T-helper 1 cell (primary cell): ENCODE measurements at regions not wholly inside any gene's neighbourhood (a gene's known extent, or its start where the extent isn't known, plus 50 kb on each side); places are given as distances from the start of the nearest gene placed in this dataset.

ENCODE experiments used
- DNase-seq, 5 donors: peaks; one replicate each; pipeline ENCODE4 v3.0.0-alpha.2; 2012 to 2020

DNA sequence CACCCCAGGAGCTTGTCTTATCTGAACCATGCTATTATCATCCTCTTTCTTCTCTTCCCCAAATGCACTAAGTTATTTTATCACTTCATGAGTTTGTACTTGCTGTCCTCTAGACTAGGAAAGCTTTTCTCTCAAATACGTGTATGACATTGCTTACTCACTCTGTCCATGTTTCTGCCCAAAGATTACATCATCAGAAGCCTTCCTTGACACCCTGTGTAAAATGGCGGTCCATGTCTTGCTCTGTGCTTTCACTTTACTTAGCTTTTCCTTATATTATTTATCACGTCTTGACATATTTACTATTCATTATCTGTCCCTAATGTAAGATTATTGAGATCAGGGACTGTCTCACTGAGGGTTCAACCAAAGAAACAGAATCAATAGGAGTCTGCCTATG is 196.1 kb upstream of the ZEB2 start:
- DNase-seq, result no peak

DNA sequence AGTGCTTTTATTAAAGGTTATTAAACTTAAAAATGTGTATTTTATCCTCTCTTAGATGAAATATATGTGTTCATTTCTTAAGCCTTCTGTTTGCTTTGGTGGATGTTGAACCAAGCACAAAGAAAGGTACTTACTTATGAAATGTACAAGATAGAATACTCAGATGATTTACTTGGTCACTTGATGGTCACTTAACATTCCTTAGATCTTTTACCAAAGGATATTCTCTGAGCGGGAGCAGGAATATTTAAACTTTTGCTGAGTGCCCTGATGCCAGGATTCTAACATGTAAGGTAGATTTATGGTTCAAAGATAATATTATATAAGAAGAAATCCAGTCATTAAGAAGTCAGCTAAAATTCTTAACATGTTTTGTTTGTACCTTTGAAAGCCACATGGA is 193.5 kb upstream of the ZEB2 start:
- no peak for DNase-seq

DNA sequence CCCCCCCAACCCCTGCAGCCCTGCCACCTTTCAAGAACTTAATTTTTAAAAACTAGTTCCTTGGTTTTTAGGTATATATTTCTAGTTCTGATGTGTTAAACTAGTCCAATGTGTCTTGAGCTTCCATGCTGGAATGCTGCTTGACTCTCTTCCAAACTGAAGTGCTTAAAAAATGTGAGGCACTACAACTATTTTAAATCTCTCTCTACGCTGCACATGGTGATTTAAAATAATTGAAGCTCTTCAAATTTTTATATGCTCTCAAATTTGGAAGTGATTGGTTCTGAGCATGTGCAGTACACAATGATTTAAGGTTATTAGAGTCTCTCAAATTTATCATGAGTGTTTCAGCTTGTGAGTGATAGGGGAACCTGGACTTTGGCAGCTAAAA is 192.6 kb upstream of the ZEB2 start:
- DNase-seq, result no peak

DNA sequence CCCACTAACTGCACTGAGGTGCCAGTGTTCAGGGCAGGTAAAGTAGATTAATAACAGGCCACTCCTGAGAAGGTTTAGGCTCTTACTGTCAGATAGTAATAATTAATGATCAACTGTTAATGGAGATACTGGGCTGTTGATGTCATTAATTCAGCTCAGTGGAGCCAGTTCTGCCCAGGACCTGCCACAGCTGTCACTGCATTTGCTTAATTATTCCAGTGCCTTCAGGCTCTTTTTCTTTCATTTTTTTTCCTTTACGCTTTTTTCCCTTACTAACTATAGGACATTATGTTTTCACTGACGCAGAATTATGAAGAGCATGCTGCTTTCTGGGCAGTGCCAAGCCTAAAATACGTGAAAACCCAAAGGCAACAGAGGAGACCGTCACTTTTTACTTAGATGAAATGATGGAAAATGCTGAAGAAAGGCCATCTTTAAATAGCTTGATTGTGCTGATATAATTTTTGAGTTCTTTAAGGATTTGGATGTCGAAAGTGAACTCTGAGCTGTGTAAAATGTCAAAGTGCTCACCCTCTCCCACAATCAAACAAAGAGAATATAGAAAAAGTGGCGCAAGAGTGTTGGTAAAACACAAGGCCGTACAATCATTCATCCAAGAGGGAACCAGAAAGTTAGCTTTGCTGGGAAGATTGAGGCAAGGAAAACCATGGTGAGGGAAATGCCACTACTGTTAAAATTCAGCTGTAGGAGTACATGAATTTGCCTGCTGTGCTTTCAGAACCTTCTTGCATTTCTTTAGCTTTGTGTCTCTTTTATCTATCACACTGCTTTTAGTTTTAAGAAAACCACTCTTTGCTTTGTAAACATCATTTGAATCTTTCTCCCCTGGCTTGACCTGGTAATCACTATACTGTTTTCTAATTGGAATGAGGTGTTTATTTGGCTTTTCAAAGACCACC is 192.0 kb upstream of the ZEB2 start:
- DNase-seq, result no peak

DNA sequence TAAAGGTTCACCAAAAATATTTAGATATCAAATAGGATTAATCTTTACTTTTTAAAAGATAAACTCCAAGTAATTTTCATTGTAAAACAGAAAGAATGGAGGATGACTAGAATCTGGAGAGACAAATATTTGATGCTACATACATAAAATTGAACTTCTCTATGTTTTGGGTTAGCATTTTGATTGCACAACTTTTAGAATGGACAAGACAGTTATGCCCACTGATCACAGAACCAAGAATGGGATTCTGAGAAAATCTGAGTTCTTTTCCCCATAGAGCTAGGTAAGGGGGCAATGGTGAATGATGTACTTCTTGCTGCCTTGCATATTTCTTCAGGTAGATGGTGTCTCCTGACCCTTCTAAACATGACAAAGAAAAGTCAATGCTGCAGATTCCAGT is 191.2 kb upstream of the ZEB2 start:
- DNase-seq, result no peak

DNA sequence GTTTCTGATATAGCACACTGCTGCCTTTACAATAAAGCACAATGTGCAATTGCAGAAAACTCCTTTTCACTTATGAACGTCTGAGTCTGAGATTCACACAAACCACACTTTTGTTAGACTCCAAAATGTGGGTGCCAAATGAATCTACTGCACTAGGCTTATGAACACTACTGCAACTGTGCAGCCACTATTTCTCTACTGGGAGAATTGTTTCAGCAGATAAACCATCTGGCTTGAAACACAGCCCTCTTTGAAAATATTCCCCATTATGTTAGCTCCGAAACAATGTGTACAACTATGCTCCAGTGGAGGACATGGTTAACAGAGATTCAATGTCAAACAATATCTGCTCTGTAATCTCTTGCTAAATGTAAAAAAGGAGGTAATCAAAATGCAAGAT is 188.7 kb upstream of the ZEB2 start:
- DNase-seq, result no peak

DNA sequence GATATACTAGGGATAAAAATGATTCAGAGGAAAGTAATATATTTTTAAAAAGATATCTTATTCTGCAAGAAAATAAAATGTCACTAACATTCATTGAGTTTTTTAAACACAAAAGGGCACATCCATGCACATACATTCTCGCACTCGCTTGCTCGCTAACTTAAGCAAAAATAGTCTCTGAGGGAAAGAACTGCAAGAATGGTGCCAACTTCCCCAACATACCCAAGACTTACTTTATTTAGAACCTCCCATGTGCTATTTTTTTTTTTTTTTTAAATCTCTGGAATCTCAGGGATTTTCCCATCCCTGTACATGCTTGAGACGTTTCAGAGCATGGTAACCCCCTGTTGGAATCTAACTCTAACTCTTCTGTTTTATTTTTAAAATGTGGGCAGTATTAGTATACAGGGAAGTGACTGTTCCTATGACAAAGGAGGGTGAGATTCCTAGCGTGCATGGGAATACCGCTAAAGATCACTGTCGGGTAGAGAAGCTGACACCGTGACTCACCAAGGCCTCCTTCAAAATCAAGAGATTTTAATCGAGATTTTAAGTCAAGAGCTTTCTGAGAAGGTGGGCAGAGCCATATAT is 187.9 kb upstream of the ZEB2 start:
- DNase-seq, result no peak

DNA sequence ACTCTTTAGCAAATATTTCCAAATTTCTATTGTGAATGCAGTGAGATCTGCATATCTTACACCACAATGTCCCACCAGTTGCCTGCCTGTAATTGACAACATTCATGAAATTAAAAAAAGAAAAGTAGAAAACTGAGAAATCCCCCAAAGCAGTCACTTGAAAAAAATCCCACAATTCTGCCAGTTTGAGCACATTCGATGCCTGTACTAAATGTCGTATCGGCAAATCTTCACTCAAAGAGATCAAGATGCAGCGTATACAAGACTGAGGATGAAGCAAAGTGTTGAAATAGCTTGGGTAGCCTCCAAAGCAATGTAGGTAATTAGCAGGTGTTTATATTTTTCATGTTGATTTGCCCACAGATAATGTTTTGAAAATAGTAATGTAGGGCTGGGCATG is 186.7 kb upstream of the ZEB2 start:
- DNase-seq, result no peak

DNA sequence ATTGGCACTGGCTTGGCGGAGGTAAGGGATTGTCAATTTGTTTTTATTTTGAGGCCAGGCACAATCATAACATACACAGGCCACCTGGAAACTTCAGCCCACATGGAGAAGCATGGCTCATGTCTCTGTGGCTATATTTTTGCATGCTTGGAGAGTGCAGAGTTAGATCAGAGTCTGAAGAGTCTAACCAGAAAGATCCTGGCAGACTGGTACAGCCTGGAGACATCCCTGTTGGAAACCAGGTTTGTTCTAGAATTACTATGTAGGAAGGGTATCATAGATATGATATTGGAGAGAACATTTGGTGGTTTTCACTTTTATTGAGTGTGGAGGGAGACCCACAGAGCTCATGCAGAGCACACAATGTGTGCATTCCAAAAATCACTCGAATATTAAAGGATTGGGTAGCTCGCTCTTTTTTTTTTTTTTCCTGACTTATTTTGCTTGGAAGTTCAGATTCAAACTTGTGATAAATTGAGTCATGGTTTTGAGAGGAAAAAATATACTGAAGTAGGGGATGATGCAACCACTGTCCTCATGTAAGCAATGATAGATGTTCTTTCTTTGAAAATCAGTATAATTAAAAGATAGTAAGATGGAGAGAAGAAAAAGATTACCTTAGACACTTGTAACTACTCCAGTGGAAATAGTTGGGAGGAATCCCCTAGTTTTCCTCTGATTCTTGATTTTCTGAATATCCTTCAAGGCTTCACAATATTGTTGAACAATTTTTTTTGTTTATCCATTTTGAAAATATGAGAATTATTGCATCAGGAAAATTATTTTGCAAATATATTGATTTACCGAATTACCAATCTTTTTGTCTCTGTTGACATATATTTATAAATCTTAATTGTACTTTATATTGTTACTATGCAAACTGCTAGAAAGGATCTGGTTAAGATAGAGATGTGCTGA is 185.7 kb upstream of the ZEB2 start:
- DNase-seq, result no peak

DNA sequence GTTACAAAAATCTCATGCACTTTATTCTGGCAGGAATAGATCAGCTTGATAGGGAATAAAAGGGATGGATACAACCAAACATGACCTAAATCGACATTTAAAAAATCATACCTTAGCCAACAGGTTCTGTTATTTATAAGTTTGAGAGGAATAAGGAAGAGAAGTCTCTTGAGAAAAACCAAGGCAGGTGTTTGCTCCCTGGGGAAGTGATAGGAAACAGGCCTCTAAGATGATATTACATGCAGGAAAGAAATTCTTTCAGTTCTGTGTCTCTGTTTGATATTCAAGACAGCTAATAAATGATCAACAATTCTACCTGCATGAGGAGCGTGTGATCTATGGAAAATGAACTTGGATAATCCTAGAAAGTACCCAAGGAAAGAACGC is 184.8 kb upstream of the ZEB2 start:
- DNase-seq, result no peak

DNA sequence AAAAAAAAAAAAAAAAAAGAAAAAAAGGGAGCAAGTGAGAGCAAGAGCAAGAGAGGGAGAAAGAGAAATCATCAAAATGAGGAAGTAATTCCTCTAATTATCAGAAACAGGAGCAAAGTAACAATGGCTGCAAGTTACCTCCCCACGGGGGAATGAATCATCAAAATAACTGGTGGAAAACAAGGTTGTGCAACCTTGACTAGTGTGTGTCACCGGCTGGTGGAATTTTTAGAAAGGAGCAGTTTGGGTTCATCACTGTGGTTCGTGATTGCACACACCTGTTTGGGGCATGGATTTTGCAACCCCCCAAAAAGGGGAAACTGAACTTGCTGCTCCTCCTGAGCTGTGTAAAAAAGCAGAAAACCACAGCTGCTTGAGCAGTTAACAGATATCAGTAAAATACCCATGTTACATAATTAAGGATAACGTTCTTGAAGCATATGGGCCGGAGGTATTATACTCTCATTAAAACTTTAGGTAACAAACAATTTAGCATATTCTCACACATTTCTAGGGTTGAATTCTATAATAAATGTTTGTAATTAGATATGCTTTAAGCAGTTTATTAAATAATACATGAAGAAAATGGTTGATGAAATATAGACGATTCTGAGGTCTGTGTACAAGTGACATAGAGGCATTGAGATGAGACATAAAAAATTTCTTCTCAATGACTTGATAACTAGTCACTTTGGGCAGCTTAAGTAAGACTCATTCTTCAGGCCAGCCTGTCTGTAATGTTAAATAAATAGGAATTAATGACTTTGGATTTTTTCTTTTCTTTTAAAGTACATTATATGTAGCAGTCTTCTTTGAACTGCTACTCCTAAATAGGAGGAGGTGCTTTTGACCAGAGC is 184.2 kb upstream of the ZEB2 start:
- DNase-seq, result no peak

DNA sequence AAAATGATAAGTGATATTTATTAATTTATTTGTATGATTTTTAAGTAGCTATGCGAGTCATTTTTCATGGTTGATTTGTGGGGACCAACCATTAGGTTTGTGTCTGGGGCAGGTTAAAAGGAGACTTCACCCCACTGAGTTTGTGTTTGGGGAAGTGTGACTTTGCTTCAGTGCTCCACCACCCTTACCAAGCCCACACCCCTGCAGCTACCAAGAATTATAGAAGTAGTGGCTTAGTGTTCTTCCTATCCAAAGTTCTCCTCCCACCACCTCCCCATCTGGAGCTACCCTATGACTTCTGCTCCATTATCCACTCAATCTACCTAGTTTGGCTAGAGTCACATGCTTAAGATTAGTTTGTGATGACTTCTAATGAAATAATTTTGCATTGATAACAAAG is 182.1 kb upstream of the ZEB2 start:
- DNase-seq, result no peak

DNA sequence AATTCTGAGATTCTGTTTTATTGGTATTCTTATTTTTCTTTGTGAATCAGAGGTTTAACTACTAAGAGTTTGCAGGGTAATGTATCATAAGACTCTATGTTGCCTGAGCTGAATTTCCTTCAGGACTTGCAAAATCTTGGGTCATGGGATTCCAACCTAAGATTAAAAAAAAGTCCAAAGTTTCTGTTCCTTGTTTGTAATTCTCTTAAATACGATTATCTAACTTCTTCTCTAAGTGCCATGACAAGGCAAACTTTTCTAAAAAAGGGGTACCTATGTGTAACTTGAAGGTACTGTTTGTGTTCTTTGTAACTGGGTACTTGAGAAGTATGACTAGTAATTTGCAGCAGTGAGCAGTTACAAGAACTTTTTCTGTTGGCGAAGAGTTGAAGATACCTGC is 181.3 kb upstream of the ZEB2 start:
- DNase-seq, result no peak

DNA sequence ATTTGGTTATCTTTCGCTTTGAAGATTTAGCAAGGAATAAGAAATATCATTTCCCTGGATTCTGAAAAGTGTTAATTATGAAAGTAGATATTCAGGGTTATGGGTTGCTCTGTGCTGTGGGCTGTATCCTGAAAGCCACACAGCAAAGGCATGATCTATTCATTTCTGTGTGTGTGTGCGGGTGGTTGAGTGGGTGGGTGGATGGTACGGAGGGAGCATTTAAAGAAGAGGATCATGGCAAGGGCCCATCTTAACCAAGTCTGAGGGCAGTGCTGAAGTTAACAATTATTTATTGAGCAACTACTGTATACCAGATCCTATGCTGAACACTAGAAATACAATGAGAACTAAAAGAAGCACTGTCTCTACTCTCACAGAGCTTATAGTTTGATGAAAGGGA is 178.2 kb upstream of the ZEB2 start:
- DNase-seq, result no peak

DNA sequence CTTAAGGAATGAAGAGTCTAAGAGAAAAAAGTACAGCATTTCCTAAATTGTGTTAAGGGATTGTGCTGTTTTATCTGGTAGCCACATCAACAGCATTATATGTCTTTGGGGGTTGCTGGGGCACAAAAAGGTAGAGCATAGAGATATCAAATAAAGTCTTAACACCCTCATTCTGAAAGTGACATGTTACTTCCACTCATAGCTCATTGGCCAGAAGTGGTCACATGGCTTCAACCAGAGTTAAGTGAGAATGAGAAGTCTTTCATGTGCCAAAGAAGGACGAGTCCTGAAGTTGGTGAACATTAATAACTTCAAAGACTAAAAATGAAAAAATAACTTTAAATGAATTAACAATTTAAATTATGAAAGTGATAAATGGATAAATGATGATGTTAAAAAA is 175.7 kb upstream of the ZEB2 start:
- no peak for DNase-seq

DNA sequence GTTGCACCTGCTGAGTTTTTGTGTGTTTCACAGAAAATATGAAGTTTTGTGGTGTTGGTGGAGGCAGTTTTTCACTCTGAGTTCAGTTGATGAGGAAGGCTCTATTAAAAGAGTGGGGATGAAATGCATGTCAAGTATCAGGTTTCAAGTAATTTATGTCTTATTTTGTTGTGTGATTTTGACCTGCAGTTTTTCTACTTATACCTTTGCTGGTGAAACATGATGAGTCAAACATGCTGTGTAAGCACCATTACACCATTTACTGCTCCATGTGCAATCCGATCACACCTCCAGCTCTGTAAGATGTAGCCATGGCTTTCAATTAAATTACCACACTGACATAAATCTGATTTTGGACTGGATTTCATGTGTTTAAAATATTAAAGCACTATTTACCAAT is 174.5 kb upstream of the ZEB2 start:
- DNase-seq, result no peak

DNA sequence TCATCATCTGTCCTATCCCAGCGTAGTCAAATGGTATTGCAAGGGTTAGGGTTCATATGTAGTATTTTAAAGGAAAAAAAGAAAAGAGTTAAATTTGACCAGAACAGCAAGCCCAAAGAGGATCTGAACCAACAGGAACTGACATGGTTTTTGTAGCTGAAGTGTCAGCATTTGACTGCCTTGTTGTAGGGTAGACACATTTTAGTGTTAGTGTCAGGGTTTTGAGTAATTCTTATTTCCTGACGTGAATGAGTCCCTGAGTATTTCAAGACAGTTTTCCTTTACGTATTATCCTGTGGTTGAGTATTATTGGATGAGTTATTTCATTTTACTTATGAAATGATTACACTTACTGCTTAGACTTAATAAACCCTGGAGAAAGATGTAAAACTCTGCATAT is 173.3 kb upstream of the ZEB2 start:
- no peak for DNase-seq

DNA sequence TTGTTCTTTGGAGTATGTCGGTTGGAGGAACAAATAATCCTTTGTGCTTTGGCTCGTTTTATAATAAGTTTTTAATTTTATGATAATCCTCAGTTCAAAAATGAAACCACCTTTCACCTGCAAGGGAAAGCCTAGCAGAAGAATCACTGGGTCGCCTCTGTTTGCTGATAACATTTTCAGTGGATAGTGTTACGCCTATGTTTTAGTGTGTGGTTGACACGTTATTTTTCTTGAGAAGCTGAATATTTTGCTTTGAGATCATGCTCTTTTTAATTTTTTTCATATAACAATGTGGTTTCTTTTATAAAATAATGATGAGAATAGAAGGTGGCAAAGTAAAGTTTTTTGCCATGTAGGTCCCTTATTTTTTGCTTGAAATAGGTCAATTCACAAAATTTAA is 172.7 kb upstream of the ZEB2 start:
- DNase-seq, result no peak

DNA sequence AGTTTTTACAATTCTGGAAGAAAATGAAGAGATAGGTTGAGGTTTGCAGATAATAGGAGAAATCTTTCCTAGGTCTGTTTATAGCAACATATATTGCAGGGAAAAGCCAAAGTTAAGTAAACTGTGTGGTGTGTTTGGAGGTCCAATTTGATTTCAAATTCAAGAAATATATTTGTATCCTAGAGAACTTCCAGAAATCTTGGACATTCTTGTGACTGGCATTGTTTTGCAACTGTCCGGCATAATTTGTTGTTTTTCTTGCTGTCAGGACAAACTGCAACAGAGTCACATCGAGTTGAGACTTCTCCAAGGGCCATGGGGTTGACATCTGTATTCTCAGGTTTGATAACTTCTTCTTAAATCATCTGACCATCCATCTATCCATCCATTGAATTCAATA is 170.9 kb upstream of the ZEB2 start:
- no peak for DNase-seq

DNA sequence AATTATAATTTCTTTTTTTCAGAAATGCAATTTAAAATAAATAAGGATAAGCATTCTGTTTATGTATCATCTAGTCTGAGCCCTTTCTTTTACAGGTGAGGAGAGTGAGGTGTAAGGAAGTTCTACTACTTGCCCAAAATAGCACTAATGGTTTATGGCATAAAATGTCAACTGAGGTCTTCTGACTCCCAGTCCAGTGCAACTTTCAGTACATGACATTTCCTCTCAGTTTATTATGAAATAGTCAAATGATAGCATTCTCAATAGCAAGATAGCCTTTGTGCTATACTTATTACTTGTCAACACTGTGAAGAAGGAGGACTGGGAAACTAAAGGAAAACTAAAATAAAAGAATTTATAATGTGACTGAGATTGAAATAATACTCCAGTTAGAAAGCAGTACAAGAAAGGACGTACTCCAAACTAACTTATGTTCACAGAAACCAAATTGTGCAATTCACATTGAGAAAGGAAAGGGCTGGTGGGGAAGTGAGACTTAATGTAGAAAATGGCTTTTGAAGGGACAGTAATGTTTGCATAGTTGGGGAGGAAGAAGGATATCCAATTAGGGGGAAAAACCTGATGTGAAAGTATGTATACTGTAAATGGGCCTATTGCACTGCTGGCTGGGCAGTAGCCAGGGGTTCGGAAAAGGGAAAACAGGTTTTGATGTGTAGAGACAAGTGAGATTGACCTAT is 166.7 kb upstream of the ZEB2 start:
- DNase-seq, result no peak

DNA sequence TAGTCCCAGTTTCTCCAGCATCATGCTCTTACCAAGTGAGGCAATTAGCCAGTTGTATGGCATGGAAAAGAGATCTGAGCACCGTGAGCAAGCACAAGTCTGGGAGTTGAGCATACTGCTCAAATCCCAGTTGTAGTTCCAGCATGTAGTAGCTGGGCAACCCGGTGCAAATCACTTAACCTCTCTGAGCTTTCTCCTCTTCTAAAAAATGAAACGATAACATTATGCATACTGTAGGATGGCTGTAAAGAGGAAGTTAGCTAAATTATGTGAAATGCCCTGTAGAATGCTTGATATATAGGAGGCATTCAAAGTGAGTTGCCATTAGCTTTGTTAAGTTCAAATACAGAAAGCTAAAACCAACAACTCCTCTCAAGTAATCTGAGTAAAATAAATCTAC is 164.0 kb upstream of the ZEB2 start:
- DNase-seq, result no peak
